ENCODE measurements at regions not wholly inside any gene's neighbourhood (a gene's known extent, or its start where the extent isn't known, plus 50 kb on each side); places are given as distances from the start of the nearest gene placed in this dataset.

DNA sequence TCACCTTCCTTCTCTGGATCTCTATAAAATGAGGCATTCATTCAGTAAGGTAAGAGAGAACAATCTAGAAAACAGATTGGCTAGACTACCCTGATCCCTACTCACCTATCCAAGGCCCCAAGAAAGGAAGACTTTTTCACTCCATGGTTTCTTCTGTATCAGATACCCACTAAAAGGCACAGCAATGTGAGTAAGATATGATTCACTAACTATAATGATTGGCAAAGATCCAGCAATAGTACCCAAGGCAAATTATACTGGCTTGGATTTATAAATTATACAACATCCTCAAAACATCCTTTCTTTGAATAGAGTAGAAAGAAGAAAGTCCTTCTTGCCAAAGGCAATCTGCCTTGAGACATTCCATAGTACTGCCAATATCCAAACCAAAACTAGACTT is 1432.0 kb upstream of the GOT2 start:
- no peaks in the 10 kb centered on the region for H3K9me3 ChIP-seq (ENCODE audit: control insufficient read depth, insufficient read depth, low read length)
- no peak overlapping the region for H3K27ac ChIP-seq (ENCODE audit: low read depth, low read length)
- no peak for TF ChIP-seq EZH2phosphoT487 (IDR thresholded peaks at IDR 0.05; ENCODE audit: borderline replicate concordance, low read length)
- TF ChIP-seq CTCF (IDR thresholded peaks at IDR 0.05; ENCODE audit: low read depth, low read length, poor library complexity, severe bottlenecking), result no peak
- H3K9me2 ChIP-seq (replicated peaks; ENCODE audit: control insufficient read depth, low read length), result no peaks in the 10 kb centered on the region
- H3K36me3 ChIP-seq (ENCODE audit: control insufficient read depth, low read length), result no peaks in the 10 kb centered on the region
- H4K20me1 ChIP-seq (ENCODE audit: control insufficient read depth, insufficient read depth, low read depth, low read length), result no peaks in the 10 kb centered on the region
- H3F3A ChIP-seq (ENCODE audit: control insufficient read depth, insufficient read depth), result no peaks in the 10 kb centered on the region
- no peaks in the 10 kb centered on the region for H3K4me1 ChIP-seq (ENCODE audit: control insufficient read depth, low read length)
- H3K4me3 ChIP-seq (ENCODE audit: low read length), result no peak overlapping the region
- H3K27me3 ChIP-seq (ENCODE audit: control insufficient read depth, low read length), result no peaks in the 10 kb centered on the region
- H3K79me2 ChIP-seq (ENCODE audit: control insufficient read depth, low read length), result no peaks in the 10 kb centered on the region
- no peak overlapping the region for H3K4me2 ChIP-seq (ENCODE audit: low read length)

GRCh38 chr16:60151987-60152386 is 1417.9 kb upstream of the GOT2 start:
- no peaks in the 10 kb centered on the region for H3K9me2 ChIP-seq (replicated peaks; ENCODE audit: control insufficient read depth, low read length)
- no peak for TF ChIP-seq EZH2phosphoT487 (IDR thresholded peaks at IDR 0.05; ENCODE audit: borderline replicate concordance, low read length)
- no peak for TF ChIP-seq CTCF (IDR thresholded peaks at IDR 0.05; ENCODE audit: low read depth, low read length, poor library complexity, severe bottlenecking)

GRCh38 chr16:60150907-60151306 is 1416.8 kb upstream of the GOT2 start:
- Histone ChIP-seq H3K27ac (ENCODE audit: low read depth, low read length) (no peak overlapping the region), H3K9me2 (replicated peaks; ENCODE audit: control insufficient read depth, low read length) (no peaks in the 10 kb centered on the region), H3K27me3 (ENCODE audit: control insufficient read depth, low read length) (no peaks in the 10 kb centered on the region), H3K79me2 (ENCODE audit: control insufficient read depth, low read length) (no peaks in the 10 kb centered on the region), H3K9me3 (ENCODE audit: control insufficient read depth, insufficient read depth, low read length) (no peaks in the 10 kb centered on the region), H3K36me3 (ENCODE audit: control insufficient read depth, low read length) (no peaks in the 10 kb centered on the region), H3F3A (ENCODE audit: control insufficient read depth, insufficient read depth) (no peaks in the 10 kb centered on the region), H4K20me1 (ENCODE audit: control insufficient read depth, insufficient read depth, low read depth, low read length) (no peaks in the 10 kb centered on the region), H3K4me3 (ENCODE audit: low read length) (no peak overlapping the region), H3K4me2 (ENCODE audit: low read length) (no peak overlapping the region), H3K4me1 (ENCODE audit: control insufficient read depth, low read length) (no peaks in the 10 kb centered on the region)
- TF ChIP-seq EZH2phosphoT487 (IDR thresholded peaks at IDR 0.05; ENCODE audit: borderline replicate concordance, low read length), result no peak
- no peak for TF ChIP-seq CTCF (IDR thresholded peaks at IDR 0.05; ENCODE audit: low read depth, low read length, poor library complexity, severe bottlenecking)

More at GRCh38 chr16:60151987-60152386, 1417.9 kb upstream of the GOT2 start:
- no peaks in the 10 kb centered on the region for H3K27me3 ChIP-seq (ENCODE audit: control insufficient read depth, low read length)
- no peak overlapping the region for H3K4me3 ChIP-seq (ENCODE audit: low read length)
- H4K20me1 ChIP-seq (ENCODE audit: control insufficient read depth, insufficient read depth, low read depth, low read length), result no peaks in the 10 kb centered on the region
- no peaks in the 10 kb centered on the region for H3K4me1 ChIP-seq (ENCODE audit: control insufficient read depth, low read length)
- H3K9me3 ChIP-seq (ENCODE audit: control insufficient read depth, insufficient read depth, low read length), result no peaks in the 10 kb centered on the region
- no peaks in the 10 kb centered on the region for H3K36me3 ChIP-seq (ENCODE audit: control insufficient read depth, low read length)
- H3K4me2 ChIP-seq (ENCODE audit: low read length), result no peak overlapping the region
- no peaks in the 10 kb centered on the region for H3F3A ChIP-seq (ENCODE audit: control insufficient read depth, insufficient read depth)
- no peak overlapping the region for H3K27ac ChIP-seq (ENCODE audit: low read depth, low read length)
- no peaks in the 10 kb centered on the region for H3K79me2 ChIP-seq (ENCODE audit: control insufficient read depth, low read length)

DNA sequence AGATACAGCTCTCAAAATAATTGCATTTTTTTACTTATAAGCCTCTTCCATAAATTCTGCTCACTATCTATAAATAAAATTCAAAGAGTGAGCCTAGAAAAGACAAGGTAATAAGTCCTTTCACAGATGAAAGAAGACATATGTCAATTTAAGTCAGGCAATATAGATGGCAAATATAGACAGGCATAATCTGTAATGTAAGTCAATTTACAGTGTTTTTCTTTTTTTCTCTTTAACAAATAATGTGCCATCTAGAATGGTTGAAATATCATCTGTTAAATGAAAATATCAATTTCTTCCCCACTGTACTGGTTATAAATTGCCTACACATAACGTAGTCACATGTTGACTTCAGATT is 1409.2 kb upstream of the GOT2 start:
- Histone ChIP-seq H3K27me3 (ENCODE audit: control insufficient read depth, low read length) (no peaks in the 10 kb centered on the region), H3K9me3 (ENCODE audit: control insufficient read depth, insufficient read depth, low read length) (peaks cover 9% of the 10 kb centered on the region; the same call in 1 of the 2 replicates), H3K79me2 (ENCODE audit: control insufficient read depth, low read length) (no peaks in the 10 kb centered on the region), H3K4me2 (ENCODE audit: low read length) (no peak overlapping the region), H3K4me3 (ENCODE audit: low read length) (no peak overlapping the region), H3K9me2 (replicated peaks; ENCODE audit: control insufficient read depth, low read length) (no peaks in the 10 kb centered on the region), H4K20me1 (ENCODE audit: control insufficient read depth, insufficient read depth, low read depth, low read length) (no peaks in the 10 kb centered on the region), H3K27ac (ENCODE audit: low read depth, low read length) (no peak overlapping the region), H3K36me3 (ENCODE audit: control insufficient read depth, low read length) (no peaks in the 10 kb centered on the region), H3K4me1 (ENCODE audit: control insufficient read depth, low read length) (no peaks in the 10 kb centered on the region), H3F3A (ENCODE audit: control insufficient read depth, insufficient read depth) (no peaks in the 10 kb centered on the region)
- TF ChIP-seq CTCF (IDR thresholded peaks at IDR 0.05; ENCODE audit: low read depth, low read length, poor library complexity, severe bottlenecking) (no peak), EZH2phosphoT487 (IDR thresholded peaks at IDR 0.05; ENCODE audit: borderline replicate concordance, low read length) (no peak)

Measured in DOHH2 (cell line).